ENCODE measurements at regions not wholly inside any gene's neighbourhood (a gene's known extent, or its start where the extent isn't known, plus 50 kb on each side); places are given as distances from the start of the nearest gene placed in this dataset.

DNA sequence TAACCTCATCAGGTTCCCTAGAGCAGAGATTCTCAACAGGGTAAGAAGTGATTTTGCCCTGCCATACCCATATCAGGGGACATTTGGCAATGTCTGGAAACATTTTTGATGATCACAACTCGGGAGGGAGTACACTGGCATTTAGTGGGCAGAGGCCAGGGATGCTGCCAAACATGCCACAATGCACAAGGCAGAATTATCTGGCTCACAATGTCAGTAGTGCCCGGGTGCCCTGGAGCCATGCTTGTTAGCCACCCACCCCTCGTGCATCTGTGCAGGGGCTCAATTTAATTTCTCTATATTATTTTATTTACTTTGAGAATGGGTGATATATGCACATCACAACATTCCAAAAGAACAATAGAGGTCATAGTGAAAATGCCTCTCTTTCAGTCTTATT is 82.0 kb upstream of the DHX15 start:
- DNase-seq (ENCODE audit: extremely low read depth, low read depth): no peak

GRCh38 chr4:24666816-24667477 is 82.6 kb upstream of the DHX15 start:
- DNase-seq (ENCODE audit: extremely low read depth, low read depth): no peak

DNA sequence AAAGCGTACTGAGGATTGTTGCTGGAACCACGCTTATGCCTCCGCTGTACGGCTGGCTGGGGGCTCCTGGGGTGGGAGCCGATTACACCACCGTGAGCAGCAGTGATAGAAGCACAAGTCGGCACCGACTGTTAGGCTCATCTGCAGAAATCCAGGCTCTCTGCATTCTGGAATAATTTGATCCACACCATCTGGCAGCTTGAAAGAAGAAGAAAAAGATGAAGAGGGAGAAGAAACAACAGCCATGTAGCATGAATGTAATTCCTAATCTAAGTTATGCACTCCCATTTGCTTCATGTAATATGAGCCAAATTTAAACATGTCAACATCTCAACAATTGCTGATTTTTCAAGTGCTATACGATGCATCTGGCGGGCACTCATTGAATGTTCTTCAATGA is 84.6 kb upstream of the DHX15 start:
- DNase-seq (ENCODE audit: extremely low read depth, low read depth): no peak

GRCh38 chr4:24669751-24670150 is 85.4 kb upstream of the DHX15 start:
- no peak for DNase-seq (ENCODE audit: extremely low read depth, low read depth)

- DNase-seq (ENCODE audit: extremely low read depth, low read depth): no peak
Observed at GRCh38 chr4:24671849-24672248, 87.5 kb upstream of the DHX15 start.

DNA sequence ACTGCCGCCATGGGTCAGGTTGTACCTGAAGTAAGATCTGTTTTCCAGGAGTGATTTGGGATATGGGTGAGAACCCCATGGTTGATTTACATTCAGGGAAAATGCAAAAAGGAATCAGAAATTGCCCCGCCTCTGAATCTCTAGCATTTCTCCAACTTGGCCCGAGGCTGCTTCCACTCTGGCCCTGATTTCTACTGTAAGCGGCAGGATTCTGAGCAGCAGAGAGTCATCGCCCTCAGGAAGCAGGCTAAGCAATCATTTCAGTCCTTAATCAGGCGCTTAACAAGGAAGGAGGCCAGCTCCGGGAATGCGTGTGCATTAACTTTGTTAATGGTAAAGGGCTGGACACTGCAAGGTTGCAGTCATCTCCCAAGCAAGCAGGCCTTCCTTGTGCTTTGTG is 88.5 kb upstream of the DHX15 start:
- DNase-seq (ENCODE audit: extremely low read depth, low read depth): no peak

DNA sequence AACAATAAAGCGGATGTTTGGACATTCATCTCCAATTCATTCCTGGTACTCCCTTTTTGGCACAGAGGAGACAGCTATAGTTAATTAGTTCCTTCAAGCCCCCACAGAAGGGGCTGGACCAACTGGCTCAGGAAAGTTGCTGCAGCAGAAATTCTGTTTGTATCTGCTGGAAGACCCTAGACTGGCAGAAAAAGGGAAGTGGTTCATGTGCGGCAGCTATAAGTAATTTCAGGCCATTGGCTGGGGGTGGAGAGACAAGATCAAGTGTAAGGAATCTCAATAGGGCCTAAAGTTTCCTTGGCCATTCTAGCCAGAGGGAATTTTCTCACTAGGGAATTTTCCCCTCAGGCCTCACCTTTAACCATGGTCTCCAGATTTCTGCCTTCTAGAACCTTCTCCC is 89.9 kb upstream of the DHX15 start:
- no peak for DNase-seq (ENCODE audit: extremely low read depth, low read depth)

DNA sequence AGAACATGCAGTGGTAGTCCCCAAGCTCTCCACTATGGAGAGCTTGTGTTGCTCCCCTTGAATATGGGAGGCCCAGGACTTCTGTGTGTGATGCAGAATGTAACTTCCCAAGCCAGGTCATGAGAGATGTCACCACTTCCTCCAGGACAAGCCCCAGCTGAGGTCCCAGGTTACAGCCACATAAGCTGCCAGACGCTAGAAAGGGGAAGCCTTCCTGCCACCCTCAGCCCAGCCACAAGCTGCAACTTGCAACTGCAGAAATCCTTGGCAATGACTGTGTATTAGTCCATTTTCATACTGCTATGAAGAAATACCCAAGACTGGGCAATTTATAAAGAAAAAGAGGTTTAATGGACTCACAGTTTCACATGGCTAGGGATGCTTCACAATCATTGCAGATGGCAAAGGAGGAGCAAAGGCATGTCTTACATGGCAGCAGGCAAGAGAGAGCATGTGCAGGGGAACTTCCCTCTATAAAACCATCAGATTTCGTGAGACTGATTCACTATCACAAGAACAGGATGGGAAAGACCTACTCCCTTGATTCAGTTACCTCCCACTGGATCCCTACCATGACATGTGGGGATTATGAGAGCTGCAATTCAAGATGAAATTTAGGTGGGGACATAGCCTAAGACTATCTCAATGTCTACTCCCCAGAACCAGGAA is 91.5 kb upstream of the DHX15 start:
- DNase-seq (ENCODE audit: extremely low read depth, low read depth): no peak

- no peak for DNase-seq (ENCODE audit: extremely low read depth, low read depth)
Observed at GRCh38 chr4:24677909-24678308, 93.6 kb upstream of the DHX15 start.

DNA sequence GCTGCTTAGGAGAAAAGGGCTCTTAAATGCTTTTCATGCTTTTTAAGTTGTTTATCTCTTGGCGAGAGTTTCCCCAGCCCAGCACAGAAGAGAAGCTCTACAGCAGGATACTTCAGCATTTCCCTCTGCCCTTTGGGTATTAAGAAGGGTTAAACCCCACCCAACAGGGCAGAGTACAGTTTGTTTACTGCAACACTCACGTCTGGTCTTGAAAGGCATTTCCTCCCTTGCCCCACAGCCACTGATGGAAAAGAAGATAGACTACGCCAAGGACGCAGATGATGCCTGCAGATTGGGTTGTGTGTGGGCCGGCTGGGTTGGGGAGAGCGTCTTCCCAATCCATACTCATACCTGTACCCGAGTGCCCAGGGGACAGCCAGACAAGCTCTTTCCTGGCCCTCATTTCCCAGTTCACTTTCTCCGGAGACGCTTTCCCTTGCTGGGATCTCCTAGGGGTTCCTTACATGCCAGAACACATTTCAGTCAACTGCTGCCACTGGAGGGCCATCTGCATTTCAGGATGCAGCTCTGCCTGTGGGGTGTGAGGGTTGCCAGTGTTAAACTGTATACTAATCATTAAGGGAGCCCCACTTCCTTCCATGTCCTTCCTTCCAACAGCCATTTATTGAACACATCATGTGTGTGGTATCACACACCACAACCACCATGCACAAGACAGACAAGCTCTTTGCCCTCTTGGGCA is 96.5 kb upstream of the DHX15 start:
- no peak for DNase-seq (ENCODE audit: extremely low read depth, low read depth)

GRCh38 chr4:24683116-24683515 is 98.8 kb upstream of the DHX15 start:
- no peak for DNase-seq (ENCODE audit: extremely low read depth, low read depth)

GRCh38 chr4:24686866-24687692 is 102.7 kb upstream of the DHX15 start:
- DNase-seq (ENCODE audit: extremely low read depth, low read depth): peak; percentile 9

DNA sequence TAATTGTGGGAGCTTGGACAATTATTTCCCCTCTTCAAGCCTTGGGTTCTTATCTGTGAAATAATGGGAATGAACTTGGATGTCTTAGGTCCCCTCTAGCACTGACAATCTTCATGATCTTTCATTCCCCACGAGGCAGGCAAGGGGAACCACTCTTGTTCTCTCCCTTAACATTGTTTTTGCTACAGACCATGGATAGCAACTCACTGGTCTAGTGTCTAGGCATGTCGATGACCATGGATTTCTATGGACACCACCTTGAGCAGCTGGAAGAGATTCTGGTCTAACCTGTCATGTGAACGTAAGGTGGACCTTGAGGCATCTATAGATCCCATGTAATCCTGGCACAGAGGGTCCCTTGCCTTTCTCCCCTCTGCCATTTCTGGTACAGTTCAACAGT is 104.1 kb upstream of the DHX15 start:
- DNase-seq (ENCODE audit: extremely low read depth, low read depth): no peak

GRCh38 chr4:24689212-24689611 is 104.9 kb upstream of the DHX15 start:
- no peak for DNase-seq (ENCODE audit: extremely low read depth, low read depth)

DNA sequence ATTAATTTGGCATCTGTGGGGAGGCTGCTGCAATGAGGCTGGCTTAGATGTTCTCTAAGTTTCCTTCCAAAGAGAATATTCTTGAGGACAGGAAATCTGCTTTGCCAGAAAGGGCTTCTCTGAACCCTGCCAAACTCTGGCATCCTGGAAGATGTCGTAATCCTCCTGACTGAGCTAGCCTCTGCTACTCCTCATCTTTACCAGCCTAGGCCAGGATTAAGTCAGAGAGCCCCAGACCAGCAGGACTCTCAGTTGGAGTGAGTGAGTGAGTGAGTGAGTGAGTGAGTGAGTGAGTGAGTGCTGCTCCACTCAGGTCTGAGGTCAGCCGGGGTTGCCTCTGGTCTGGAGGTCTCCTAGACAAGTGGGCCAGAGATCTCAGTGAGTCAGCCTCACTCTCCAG is 104.9 kb upstream of the SOD3 start:
- no peak for DNase-seq (ENCODE audit: extremely low read depth, low read depth)

DNA sequence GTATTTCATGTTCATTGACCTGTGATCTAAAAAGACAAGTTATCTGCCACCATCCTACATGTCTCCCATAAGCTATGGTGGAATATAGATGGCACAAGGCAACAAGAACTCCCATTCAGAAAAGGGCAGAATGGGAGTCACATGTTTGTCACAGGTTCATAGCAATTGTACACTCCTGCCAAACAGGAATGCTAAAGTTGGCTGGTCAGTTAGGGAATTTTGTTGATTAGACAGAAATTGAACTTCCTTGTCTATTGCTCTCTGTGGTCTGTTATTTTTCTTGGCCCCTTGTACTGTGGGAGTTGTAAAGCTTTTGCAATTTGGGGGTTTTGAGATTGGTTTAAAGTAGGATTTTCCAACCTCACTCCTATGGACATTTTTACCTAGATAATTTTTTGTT is 101.7 kb upstream of the SOD3 start:
- DNase-seq (ENCODE audit: extremely low read depth, low read depth): no peak

DNA sequence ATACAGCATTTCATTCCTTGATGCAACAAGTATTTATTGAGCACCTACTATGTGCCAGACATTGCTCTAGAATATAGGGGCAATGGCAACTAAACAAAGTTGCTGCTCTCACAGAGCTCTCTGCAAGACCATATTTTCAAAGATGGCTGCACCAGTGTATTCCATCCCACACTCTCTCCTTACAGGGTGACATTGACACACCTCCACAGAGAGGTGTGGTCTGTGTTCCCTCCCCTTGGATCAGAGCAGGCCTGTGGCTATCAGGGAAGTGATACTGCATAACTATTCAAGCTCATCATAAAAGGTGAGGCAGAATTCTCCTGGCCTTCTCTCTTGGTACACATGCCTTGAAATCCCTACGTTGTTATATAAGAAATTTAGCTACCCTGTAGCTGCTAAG is 95.3 kb upstream of the SOD3 start:
- DNase-seq (ENCODE audit: extremely low read depth, low read depth): no peak

DNA sequence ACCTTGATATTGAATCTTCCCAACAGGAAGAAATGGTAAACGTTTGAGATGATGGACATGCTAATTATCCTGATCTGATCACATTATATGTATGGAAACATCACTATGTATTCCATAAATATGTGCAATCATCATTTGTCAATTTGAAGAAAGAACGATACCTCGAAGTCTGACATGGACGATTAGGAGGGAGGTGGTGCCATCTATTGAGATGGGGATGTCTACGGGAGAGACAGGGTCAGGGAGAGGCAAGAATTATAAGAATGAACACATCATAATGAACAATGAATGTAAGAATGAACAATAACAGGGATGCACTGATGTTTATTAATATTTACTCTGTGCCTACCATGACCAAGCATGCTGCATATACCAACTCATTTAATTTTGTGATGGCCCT is 93.7 kb upstream of the SOD3 start:
- DNase-seq (ENCODE audit: extremely low read depth, low read depth): no peak

GRCh38 chr4:24702281-24702680 is 93.1 kb upstream of the SOD3 start:
- DNase-seq (ENCODE audit: extremely low read depth, low read depth): no peak

- no peak for DNase-seq (ENCODE audit: extremely low read depth, low read depth)
Observed at GRCh38 chr4:24703298-24703697, 92.1 kb upstream of the SOD3 start.

GRCh38 chr4:24704149-24704548 is 91.2 kb upstream of the SOD3 start:
- DNase-seq (ENCODE audit: extremely low read depth, low read depth): no peak
